ENCODE measurements at regions not wholly inside any gene's neighbourhood (a gene's known extent, or its start where the extent isn't known, plus 50 kb on each side); places are given as distances from the start of the nearest gene placed in this dataset.

DNA sequence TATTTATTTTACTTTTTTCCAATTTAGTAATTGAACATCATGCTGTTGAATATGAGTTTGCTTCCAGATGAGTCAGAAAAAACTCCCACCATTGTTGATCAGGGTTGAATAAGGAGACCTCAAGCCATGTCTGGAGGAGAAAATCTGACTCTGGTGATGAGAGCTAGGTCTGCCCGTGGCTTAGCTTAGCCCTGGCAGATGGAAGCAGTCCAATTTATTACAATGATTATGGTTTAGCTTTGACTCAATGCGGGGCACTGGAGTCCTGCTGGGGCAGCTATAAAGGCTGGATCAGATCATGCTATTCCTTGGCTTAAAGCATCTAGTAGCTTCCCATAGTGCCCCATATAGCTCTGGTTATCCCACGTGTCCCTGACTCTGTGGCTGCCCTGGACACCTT, 506.5 kb downstream of the MN1 start:
- TF ChIP-seq POLR2AphosphoS5 (IDR thresholded peaks at IDR 0.05; ENCODE audit: low read depth, low read length) = no peak
- TF ChIP-seq TAF1 (IDR thresholded peaks at IDR 0.05; ENCODE audit: borderline replicate concordance, insufficient read depth, low read length) = no peak
- TF ChIP-seq SIN3A (IDR thresholded peaks at IDR 0.05; ENCODE audit: borderline replicate concordance, insufficient read depth, low read length) = no peak
- TF ChIP-seq, protein P1, sequence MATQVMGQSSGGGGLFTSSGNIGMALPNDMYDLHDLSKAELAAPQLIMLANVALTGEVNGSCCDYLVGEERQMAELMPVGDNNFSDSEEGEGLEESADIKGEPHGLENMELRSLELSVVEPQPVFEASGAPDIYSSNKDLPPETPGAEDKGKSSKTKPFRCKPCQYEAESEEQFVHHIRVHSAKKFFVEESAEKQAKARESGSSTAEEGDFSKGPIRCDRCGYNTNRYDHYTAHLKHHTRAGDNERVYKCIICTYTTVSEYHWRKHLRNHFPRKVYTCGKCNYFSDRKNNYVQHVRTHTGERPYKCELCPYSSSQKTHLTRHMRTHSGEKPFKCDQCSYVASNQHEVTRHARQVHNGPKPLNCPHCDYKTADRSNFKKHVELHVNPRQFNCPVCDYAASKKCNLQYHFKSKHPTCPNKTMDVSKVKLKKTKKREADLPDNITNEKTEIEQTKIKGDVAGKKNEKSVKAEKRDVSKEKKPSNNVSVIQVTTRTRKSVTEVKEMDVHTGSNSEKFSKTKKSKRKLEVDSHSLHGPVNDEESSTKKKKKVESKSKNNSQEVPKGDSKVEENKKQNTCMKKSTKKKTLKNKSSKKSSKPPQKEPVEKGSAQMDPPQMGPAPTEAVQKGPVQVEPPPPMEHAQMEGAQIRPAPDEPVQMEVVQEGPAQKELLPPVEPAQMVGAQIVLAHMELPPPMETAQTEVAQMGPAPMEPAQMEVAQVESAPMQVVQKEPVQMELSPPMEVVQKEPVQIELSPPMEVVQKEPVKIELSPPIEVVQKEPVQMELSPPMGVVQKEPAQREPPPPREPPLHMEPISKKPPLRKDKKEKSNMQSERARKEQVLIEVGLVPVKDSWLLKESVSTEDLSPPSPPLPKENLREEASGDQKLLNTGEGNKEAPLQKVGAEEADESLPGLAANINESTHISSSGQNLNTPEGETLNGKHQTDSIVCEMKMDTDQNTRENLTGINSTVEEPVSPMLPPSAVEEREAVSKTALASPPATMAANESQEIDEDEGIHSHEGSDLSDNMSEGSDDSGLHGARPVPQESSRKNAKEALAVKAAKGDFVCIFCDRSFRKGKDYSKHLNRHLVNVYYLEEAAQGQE (IDR thresholded peaks at IDR 0.05; ENCODE audit: insufficient read depth in 1 of 2, low read depth in 2 of 2, low read length in 2 of 2) = no peak

All from PFSK-1 (cell line).